Trophoblast cell (in vitro differentiated cells and primary cell): ENCODE measurements at regions not wholly inside any gene's neighbourhood (a gene's known extent, or its start where the extent isn't known, plus 50 kb on each side); places are given as distances from the start of the nearest gene placed in this dataset.

ENCODE experiments used
- DNase-seq, 2 donors: peaks; one replicate each; pipeline ENCODE4 v3.0.0-alpha.2; 2016
- H2AFZ ChIP-seq: 2 replicates; pipeline ENCODE4 v1.6.1; 2013; ENCODE audit warnings: low read length, moderate library complexity, mild to moderate bottlenecking; ENCODE audit not compliant: insufficient read depth, poor library complexity
- H2AK5ac ChIP-seq: 2 replicates; pipeline ENCODE4 v1.6.1; 2013; ENCODE audit warnings: mild to moderate bottlenecking, low read length
- H2BK120ac ChIP-seq: 2 replicates; pipeline ENCODE4 v1.6.1; 2013; ENCODE audit warnings: low read length, mild to moderate bottlenecking, moderate library complexity; ENCODE audit not compliant: insufficient read depth, poor library complexity
- H2BK12ac ChIP-seq: 2 replicates; pipeline ENCODE4 v1.6.1; 2013; ENCODE audit warnings: mild to moderate bottlenecking, low read length, moderate library complexity
- H2BK5ac ChIP-seq: 2 replicates; pipeline ENCODE4 v1.6.1; 2013; ENCODE audit warnings: low read length, low read depth, moderate library complexity, mild to moderate bottlenecking; ENCODE audit not compliant: poor library complexity
- H3K14ac ChIP-seq: 2 replicates; pipeline ENCODE4 v1.6.1; 2013; ENCODE audit warnings: mild to moderate bottlenecking, low read length
- H3K18ac ChIP-seq: 2 replicates; pipeline ENCODE4 v1.6.1; 2013; ENCODE audit warnings: mild to moderate bottlenecking, low read length
- H3K23ac ChIP-seq: 2 replicates; pipeline ENCODE4 v1.6.1; 2013; ENCODE audit warnings: low read length
- H3K27ac ChIP-seq: 2 replicates; pipeline ENCODE4 v1.5.1; 2013; ENCODE audit warnings: low read depth, mild to moderate bottlenecking, inconsistent platforms, low read length, moderate library complexity
- H3K27me3 ChIP-seq: 2 replicates; pipeline ENCODE4 v1.6.1; 2013; ENCODE audit warnings: inconsistent platforms, mild to moderate bottlenecking, low read length, moderate library complexity; ENCODE audit not compliant: insufficient read depth
- H3K36me3 ChIP-seq, 2 experiments: 1 replicate in 1 of 2; 2 replicates in 1 of 2; pipeline ENCODE4 v1.6.1; 2013; ENCODE audit warnings: low read length in 2 of 2, mild to moderate bottlenecking in 2 of 2, moderate library complexity in 1 of 2; ENCODE audit not compliant: insufficient read depth in 2 of 2, control insufficient read depth in 1 of 2
- H3K4ac ChIP-seq: 2 replicates; pipeline ENCODE4 v1.6.1; 2013; ENCODE audit warnings: low read depth, mild to moderate bottlenecking, low read length, moderate library complexity
- H3K4me1 ChIP-seq, 2 experiments: 1 replicate in 1 of 2; 2 replicates in 1 of 2; pipeline ENCODE4 v1.6.1; 2013; ENCODE audit warnings: low read length in 2 of 2, mild to moderate bottlenecking in 2 of 2, moderate library complexity in 1 of 2; ENCODE audit not compliant: insufficient read depth in 2 of 2, control insufficient read depth in 1 of 2
- H3K4me2 ChIP-seq: 2 replicates; pipeline ENCODE4 v1.6.1; 2013; ENCODE audit warnings: inconsistent platforms, mild to moderate bottlenecking, low read length, moderate library complexity
- H3K4me3 ChIP-seq: 2 replicates; pipeline ENCODE4 v1.5.1; 2013; ENCODE audit warnings: mild to moderate bottlenecking, low read depth, low read length, inconsistent platforms
- H3K79me1 ChIP-seq: one replicate; pipeline ENCODE4 v1.6.1; 2013; ENCODE audit warnings: low read length
- H3K79me2 ChIP-seq: 2 replicates; pipeline ENCODE4 v1.6.1; 2013; ENCODE audit warnings: low read length, mild to moderate bottlenecking; ENCODE audit not compliant: control insufficient read depth, insufficient read depth, poor library complexity
- H3K9ac ChIP-seq: 2 replicates; pipeline ENCODE4 v1.6.1; 2013; ENCODE audit warnings: mild to moderate bottlenecking, low read length
- H3K9me3 ChIP-seq: 2 replicates; pipeline ENCODE4 v1.6.1; 2013; ENCODE audit warnings: low read depth, mild to moderate bottlenecking, control low read depth, inconsistent platforms, low read length; ENCODE audit not compliant: insufficient read depth
- H4K12ac ChIP-seq: 2 replicates; pipeline ENCODE4 v1.6.1; 2013; ENCODE audit warnings: low read depth, mild to moderate bottlenecking, low read length, moderate library complexity
- H4K8ac ChIP-seq: 2 replicates; pipeline ENCODE4 v1.6.1; 2013; ENCODE audit warnings: low read depth, mild to moderate bottlenecking, low read length, moderate library complexity
- H4K91ac ChIP-seq: one replicate; pipeline ENCODE4 v1.6.1; 2013; ENCODE audit warnings: low read depth, mild to moderate bottlenecking, low read length, moderate library complexity
- WGBS: extraction: QIAGEN DNeasy Blood & Tissue Kit; methylation state at CpG from one replicate; pipeline ENCODE4 v1.1.7; 2013; ENCODE audit warnings: missing lambda C conversion rate; ENCODE audit not compliant: insufficient read length, insufficient coverage; ENCODE audit errors: extremely low coverage; 5-methylcytosine and 5-hydroxymethylcytosine counted together

DNA sequence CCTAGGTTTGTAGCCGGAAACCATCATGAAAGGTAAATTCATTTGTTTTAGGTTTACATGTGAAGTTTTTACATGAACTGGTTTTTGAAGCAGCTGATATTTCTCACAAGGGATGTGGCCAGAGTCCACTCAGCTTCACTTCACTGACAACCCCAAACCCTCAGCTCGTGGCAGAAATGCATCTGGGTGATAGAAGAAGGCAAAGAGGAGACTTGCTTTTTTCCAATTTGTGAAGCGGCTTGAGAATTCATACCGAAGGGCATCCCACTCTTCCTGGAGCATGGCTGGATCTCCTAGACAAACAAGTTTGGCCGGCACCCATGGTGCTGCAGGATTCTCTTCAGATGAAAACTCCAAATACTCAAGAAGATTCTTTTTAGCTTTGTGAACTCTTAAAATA lies 392.8 kb upstream of the CNR1 start:
- H3K9me3 ChIP-seq, result no peaks in the 10 kb centered on the region
- no peaks in the 10 kb centered on the region for H3K4me1 ChIP-seq
- H3K79me2 ChIP-seq, result no peaks in the 10 kb centered on the region
- no peak overlapping the region for H2AK5ac ChIP-seq
- DNase-seq, result no peak
- H3K79me1 ChIP-seq, result no peaks in the 10 kb centered on the region
- no peaks in the 10 kb centered on the region for H3K27me3 ChIP-seq
- H2BK12ac ChIP-seq, result no peak overlapping the region
- H4K12ac ChIP-seq, result no peak overlapping the region
- no peak overlapping the region for H3K23ac ChIP-seq
- no peak overlapping the region for H3K14ac ChIP-seq
- H3K27ac ChIP-seq, result no peak overlapping the region
- no peak overlapping the region for H4K8ac ChIP-seq
- no peak overlapping the region for H3K4me3 ChIP-seq
- no peak overlapping the region for H3K4ac ChIP-seq
- H2BK5ac ChIP-seq, result no peak overlapping the region
- no peak overlapping the region for H4K91ac ChIP-seq
- no peak overlapping the region for H3K9ac ChIP-seq
- H2AFZ ChIP-seq, result no peak overlapping the region
- no peaks in the 10 kb centered on the region for H3K36me3 ChIP-seq
- no peak overlapping the region for H3K4me2 ChIP-seq
- no peak overlapping the region for H2BK120ac ChIP-seq
- H3K18ac ChIP-seq, result no peak overlapping the region
- no CpG with 5 or more reads among the region's 5 CpGs for WGBS

- H3K9ac ChIP-seq, result no peak overlapping the region
- no peaks in the 10 kb centered on the region for H3K4me1 ChIP-seq
- no peak overlapping the region for H2BK5ac ChIP-seq
- DNase-seq, result no peak
- H3K9me3 ChIP-seq, result no peaks in the 10 kb centered on the region
- H4K91ac ChIP-seq, result no peak overlapping the region
- H4K8ac ChIP-seq, result no peak overlapping the region
- H2AFZ ChIP-seq, result no peak overlapping the region
- no peak overlapping the region for H3K23ac ChIP-seq
- no peak overlapping the region for H3K18ac ChIP-seq
- no peaks in the 10 kb centered on the region for H3K27me3 ChIP-seq
- H3K14ac ChIP-seq, result no peak overlapping the region
- no peak overlapping the region for H3K4me2 ChIP-seq
- H3K4me3 ChIP-seq, result no peak overlapping the region
- H2BK120ac ChIP-seq, result no peak overlapping the region
- no peak overlapping the region for H3K27ac ChIP-seq
- H2BK12ac ChIP-seq, result no peak overlapping the region
- WGBS, result no CpG with 5 or more reads among the region's 4 CpGs
- H3K4ac ChIP-seq, result no peak overlapping the region
- no peaks in the 10 kb centered on the region for H3K79me2 ChIP-seq
- no peaks in the 10 kb centered on the region for H3K79me1 ChIP-seq
- no peak overlapping the region for H2AK5ac ChIP-seq
- H3K36me3 ChIP-seq, result no peaks in the 10 kb centered on the region
- no peak overlapping the region for H4K12ac ChIP-seq
These were observed 390.5 kb upstream of the CNR1 start for GRCh38 chr6:88556663-88557062.

GRCh38 chr6:88548891-88549505 lies 382.9 kb upstream of the CNR1 start:
- H2AFZ ChIP-seq, result no peak overlapping the region
- no peak overlapping the region for H4K12ac ChIP-seq
- no peaks in the 10 kb centered on the region for H3K79me1 ChIP-seq
- no peak overlapping the region for H3K4me2 ChIP-seq
- no peak overlapping the region for H3K23ac ChIP-seq
- DNase-seq, result no peak
- no peak overlapping the region for H3K27ac ChIP-seq
- no peak overlapping the region for H4K91ac ChIP-seq
- WGBS, result no CpG with 5 or more reads among the region's 5 CpGs
- H4K8ac ChIP-seq, result no peak overlapping the region
- no peak overlapping the region for H3K9ac ChIP-seq
- H3K79me2 ChIP-seq, result no peaks in the 10 kb centered on the region
- H2BK120ac ChIP-seq, result no peak overlapping the region
- peaks cover 1% of the 10 kb centered on the region for H3K9me3 ChIP-seq
- no peaks in the 10 kb centered on the region for H3K4me1 ChIP-seq
- no peak overlapping the region for H2AK5ac ChIP-seq
- no peak overlapping the region for H2BK5ac ChIP-seq
- no peak overlapping the region for H3K18ac ChIP-seq
- H3K4me3 ChIP-seq, result no peak overlapping the region
- H3K14ac ChIP-seq, result no peak overlapping the region
- H3K27me3 ChIP-seq, result no peaks in the 10 kb centered on the region
- no peak overlapping the region for H3K4ac ChIP-seq
- no peak overlapping the region for H2BK12ac ChIP-seq
- no peaks in the 10 kb centered on the region for H3K36me3 ChIP-seq

DNA sequence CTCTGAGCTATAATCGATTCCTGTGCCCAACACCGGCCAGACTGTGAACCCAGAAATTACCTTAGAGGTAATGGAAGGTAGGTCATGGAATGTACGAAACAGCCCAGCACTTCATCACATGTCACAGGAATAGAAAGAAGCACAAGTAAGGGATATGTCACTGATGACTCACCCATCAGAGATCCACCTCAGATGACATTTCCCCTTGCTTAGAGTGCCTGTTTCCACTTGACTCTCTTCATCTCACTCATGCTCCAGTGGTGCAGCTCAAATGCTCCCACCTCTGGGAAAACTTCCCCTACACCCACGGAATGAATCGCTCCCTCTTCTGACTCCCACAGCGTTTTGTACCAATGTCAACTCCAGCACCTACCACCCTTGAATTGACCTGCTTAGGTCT lies 381.6 kb upstream of the CNR1 start:
- Histone ChIP-seq H3K36me3 (no peaks in the 10 kb centered on the region), H3K4me2 (no peak overlapping the region), H3K4me3 (no peak overlapping the region), H3K14ac (no peak overlapping the region), H3K4ac (no peak overlapping the region), H2BK5ac (no peak overlapping the region), H3K79me1 (no peaks in the 10 kb centered on the region), H3K9ac (no peak overlapping the region), H3K27me3 (no peaks in the 10 kb centered on the region), H2BK120ac (no peak overlapping the region), H2BK12ac (no peak overlapping the region), H3K9me3 (peaks cover 1% of the 10 kb centered on the region), H2AFZ (no peak overlapping the region), H3K4me1 (no peaks in the 10 kb centered on the region), H3K27ac (no peak overlapping the region), H2AK5ac (no peak overlapping the region), H3K79me2 (no peaks in the 10 kb centered on the region), H4K91ac (no peak overlapping the region), H3K18ac (no peak overlapping the region), H4K12ac (no peak overlapping the region), H3K23ac (no peak overlapping the region), H4K8ac (no peak overlapping the region)
- no CpG with 5 or more reads among the region's 6 CpGs for WGBS
- DNase-seq, result no peak
